ENCODE measurements at regions not wholly inside any gene's neighbourhood (a gene's known extent, or its start where the extent isn't known, plus 50 kb on each side); places are given as distances from the start of the nearest gene placed in this dataset.

DNA sequence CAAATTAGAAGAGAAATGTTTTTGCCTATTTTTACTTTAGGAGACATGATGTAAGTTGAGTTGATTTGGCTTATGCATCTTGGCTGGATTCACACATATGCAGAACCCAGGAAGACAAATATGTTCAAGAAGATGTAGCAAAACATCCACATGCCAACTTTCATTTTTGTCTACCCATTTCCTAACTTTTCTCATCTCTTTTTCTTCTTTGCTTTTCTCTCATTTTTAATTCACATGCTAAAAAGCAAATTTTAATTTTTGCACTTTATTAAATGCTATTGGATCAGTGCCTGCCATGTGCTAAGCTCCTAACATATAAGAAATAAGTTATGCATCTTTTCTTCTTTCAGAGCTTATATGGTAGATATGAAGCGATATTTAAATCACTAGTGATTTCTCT lies 143.7 kb upstream of the GRM3 start:
- no peak for DNase-seq (ENCODE audit: low read depth, low spot score)
- H2AFZ ChIP-seq (ENCODE audit: low read depth, low read length, poor library complexity, severe bottlenecking), result no peak overlapping the region
- no peaks in the 10 kb centered on the region for H4K20me1 ChIP-seq (ENCODE audit: insufficient read depth)
- ChIA-PET CTCF (no interaction called here), POLR2A (no interaction called here), RAD21 (ENCODE audit: low non-redundant PET in 1 of 2, low total read pairs in 2 of 2, uncharacterized antibody in 2 of 2, unreplicated experiment in 2 of 2) (no interaction called here)
- intact Hi-C loops (cut with micrococcal nuclease), result no loop called here
- H3K4me3 ChIP-seq (replicated peaks in 1 of 2; ENCODE audit: low read depth in 1 of 2, low read length in 2 of 2), result no peak overlapping the region
- H3K79me2 ChIP-seq (ENCODE audit: insufficient read depth, low read length), result no peaks in the 10 kb centered on the region
- no TSS peak for BruUV-seq (replicated peaks)
- no peak overlapping the region for H3K4me2 ChIP-seq (ENCODE audit: low read length)
- TF ChIP-seq RAD21 (IDR thresholded peaks at IDR 0.05; ENCODE audit: low read depth), result no peak
- no peak for TF ChIP-seq TCF7L2 (IDR thresholded peaks at IDR 0.05; ENCODE audit: borderline replicate concordance, extremely low read depth, insufficient read depth, insufficient read length)
- TF ChIP-seq EZH2phosphoT487 (IDR thresholded peaks at IDR 0.05; ENCODE audit: borderline replicate concordance), result no peak
- no peak for TF ChIP-seq JUND (IDR thresholded peaks at IDR 0.05)
- no peak for TF ChIP-seq EGR1 (IDR thresholded peaks at IDR 0.05; ENCODE audit: low read depth)
- TF ChIP-seq ZFX (IDR thresholded peaks at IDR 0.05), result no peak
- no peak for TF ChIP-seq ZNF274 (IDR thresholded peaks at IDR 0.05; ENCODE audit: low read depth, low read length)
- no peak for TF ChIP-seq SIN3A (IDR thresholded peaks at IDR 0.05; ENCODE audit: low read depth)
- no peak for TF ChIP-seq ELF1 (IDR thresholded peaks at IDR 0.05; ENCODE audit: borderline replicate concordance, low read depth)
- TF ChIP-seq, protein P1, sequence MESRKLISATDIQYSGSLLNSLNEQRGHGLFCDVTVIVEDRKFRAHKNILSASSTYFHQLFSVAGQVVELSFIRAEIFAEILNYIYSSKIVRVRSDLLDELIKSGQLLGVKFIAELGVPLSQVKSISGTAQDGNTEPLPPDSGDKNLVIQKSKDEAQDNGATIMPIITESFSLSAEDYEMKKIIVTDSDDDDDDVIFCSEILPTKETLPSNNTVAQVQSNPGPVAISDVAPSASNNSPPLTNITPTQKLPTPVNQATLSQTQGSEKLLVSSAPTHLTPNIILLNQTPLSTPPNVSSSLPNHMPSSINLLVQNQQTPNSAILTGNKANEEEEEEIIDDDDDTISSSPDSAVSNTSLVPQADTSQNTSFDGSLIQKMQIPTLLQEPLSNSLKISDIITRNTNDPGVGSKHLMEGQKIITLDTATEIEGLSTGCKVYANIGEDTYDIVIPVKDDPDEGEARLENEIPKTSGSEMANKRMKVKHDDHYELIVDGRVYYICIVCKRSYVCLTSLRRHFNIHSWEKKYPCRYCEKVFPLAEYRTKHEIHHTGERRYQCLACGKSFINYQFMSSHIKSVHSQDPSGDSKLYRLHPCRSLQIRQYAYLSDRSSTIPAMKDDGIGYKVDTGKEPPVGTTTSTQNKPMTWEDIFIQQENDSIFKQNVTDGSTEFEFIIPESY (IDR thresholded peaks at IDR 0.05; ENCODE audit: extremely low read depth, insufficient replicate concordance, low read length), result no peak
- no peak for TF ChIP-seq FOSL1 (IDR thresholded peaks at IDR 0.05; ENCODE audit: low read depth)
- TF ChIP-seq, protein P2, sequence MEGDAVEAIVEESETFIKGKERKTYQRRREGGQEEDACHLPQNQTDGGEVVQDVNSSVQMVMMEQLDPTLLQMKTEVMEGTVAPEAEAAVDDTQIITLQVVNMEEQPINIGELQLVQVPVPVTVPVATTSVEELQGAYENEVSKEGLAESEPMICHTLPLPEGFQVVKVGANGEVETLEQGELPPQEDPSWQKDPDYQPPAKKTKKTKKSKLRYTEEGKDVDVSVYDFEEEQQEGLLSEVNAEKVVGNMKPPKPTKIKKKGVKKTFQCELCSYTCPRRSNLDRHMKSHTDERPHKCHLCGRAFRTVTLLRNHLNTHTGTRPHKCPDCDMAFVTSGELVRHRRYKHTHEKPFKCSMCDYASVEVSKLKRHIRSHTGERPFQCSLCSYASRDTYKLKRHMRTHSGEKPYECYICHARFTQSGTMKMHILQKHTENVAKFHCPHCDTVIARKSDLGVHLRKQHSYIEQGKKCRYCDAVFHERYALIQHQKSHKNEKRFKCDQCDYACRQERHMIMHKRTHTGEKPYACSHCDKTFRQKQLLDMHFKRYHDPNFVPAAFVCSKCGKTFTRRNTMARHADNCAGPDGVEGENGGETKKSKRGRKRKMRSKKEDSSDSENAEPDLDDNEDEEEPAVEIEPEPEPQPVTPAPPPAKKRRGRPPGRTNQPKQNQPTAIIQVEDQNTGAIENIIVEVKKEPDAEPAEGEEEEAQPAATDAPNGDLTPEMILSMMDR (IDR thresholded peaks at IDR 0.05 in 2 of 3, conservative IDR thresholded peaks at IDR 0.05 in 1 of 3; ENCODE audit: borderline replicate concordance in 1 of 3, insufficient read depth in 1 of 3, low read depth in 2 of 3, low read length in 2 of 3), result no peak
- no peak for TF ChIP-seq SP1 (IDR thresholded peaks at IDR 0.05; ENCODE audit: low read depth)
- TF ChIP-seq, protein P3, sequence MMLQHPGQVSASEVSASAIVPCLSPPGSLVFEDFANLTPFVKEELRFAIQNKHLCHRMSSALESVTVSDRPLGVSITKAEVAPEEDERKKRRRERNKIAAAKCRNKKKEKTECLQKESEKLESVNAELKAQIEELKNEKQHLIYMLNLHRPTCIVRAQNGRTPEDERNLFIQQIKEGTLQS (IDR thresholded peaks at IDR 0.05), result no peak
- TF ChIP-seq POLR2A (IDR thresholded peaks at IDR 0.05; ENCODE audit: borderline replicate concordance, extremely low read depth, insufficient read depth, insufficient read length), result no peak
- no peak for TF ChIP-seq EZH2 (IDR thresholded peaks at IDR 0.05)
- TF ChIP-seq, protein P4, sequence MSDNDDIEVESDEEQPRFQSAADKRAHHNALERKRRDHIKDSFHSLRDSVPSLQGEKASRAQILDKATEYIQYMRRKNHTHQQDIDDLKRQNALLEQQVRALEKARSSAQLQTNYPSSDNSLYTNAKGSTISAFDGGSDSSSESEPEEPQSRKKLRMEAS (IDR thresholded peaks at IDR 0.05), result no peak
- TF ChIP-seq, protein P5, sequence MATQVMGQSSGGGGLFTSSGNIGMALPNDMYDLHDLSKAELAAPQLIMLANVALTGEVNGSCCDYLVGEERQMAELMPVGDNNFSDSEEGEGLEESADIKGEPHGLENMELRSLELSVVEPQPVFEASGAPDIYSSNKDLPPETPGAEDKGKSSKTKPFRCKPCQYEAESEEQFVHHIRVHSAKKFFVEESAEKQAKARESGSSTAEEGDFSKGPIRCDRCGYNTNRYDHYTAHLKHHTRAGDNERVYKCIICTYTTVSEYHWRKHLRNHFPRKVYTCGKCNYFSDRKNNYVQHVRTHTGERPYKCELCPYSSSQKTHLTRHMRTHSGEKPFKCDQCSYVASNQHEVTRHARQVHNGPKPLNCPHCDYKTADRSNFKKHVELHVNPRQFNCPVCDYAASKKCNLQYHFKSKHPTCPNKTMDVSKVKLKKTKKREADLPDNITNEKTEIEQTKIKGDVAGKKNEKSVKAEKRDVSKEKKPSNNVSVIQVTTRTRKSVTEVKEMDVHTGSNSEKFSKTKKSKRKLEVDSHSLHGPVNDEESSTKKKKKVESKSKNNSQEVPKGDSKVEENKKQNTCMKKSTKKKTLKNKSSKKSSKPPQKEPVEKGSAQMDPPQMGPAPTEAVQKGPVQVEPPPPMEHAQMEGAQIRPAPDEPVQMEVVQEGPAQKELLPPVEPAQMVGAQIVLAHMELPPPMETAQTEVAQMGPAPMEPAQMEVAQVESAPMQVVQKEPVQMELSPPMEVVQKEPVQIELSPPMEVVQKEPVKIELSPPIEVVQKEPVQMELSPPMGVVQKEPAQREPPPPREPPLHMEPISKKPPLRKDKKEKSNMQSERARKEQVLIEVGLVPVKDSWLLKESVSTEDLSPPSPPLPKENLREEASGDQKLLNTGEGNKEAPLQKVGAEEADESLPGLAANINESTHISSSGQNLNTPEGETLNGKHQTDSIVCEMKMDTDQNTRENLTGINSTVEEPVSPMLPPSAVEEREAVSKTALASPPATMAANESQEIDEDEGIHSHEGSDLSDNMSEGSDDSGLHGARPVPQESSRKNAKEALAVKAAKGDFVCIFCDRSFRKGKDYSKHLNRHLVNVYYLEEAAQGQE (IDR thresholded peaks at IDR 0.05; ENCODE audit: low read depth), result no peak
- TF ChIP-seq YY1 (IDR thresholded peaks at IDR 0.05; ENCODE audit: extremely low read depth, insufficient replicate concordance, low read depth, low read length), result no peak
- H3K9me2 ChIP-seq (ENCODE audit: insufficient read depth), result no peaks in the 10 kb centered on the region
- H3K36me3 ChIP-seq (ENCODE audit: control insufficient read depth in 1 of 2, insufficient read depth in 2 of 2, low read length in 2 of 2), result no peaks in the 10 kb centered on the region
- H3K27ac ChIP-seq (ENCODE audit: low read depth, low read length), result no peak overlapping the region
- no peaks in the 10 kb centered on the region for H3K4me1 ChIP-seq (ENCODE audit: control insufficient read depth in 1 of 2, insufficient read depth in 2 of 2, low read length in 2 of 2)
- no peak overlapping the region for H3K9ac ChIP-seq (ENCODE audit: low read length)
- H3K9me3 ChIP-seq (ENCODE audit: control insufficient read depth in 1 of 2, insufficient read depth in 1 of 2, low read depth in 1 of 2, low read length in 2 of 2), result no peaks in the 10 kb centered on the region
- ATAC-seq, result no peak
- H3K27me3 ChIP-seq (ENCODE audit: insufficient read depth, low read length), result no peaks in the 10 kb centered on the region; the same call in 1 of the 2 replicates
